ENCODE measurements at regions not wholly inside any gene's neighbourhood (a gene's known extent, or its start where the extent isn't known, plus 50 kb on each side); places are given as distances from the start of the nearest gene placed in this dataset.

- TF ChIP-seq CTCF (IDR thresholded peaks at IDR 0.05; ENCODE audit: low read depth, low read length, missing input control): no peak
- TF ChIP-seq EGR1 (IDR thresholded peaks at IDR 0.05; ENCODE audit: low read depth in 2 of 2): no peak
- no peak for TF ChIP-seq FOXA1 (IDR thresholded peaks at IDR 0.05)
- TF ChIP-seq YY1 (IDR thresholded peaks at IDR 0.05): no peak
- no peak for TF ChIP-seq RAD21 (IDR thresholded peaks at IDR 0.05)
- TF ChIP-seq ATF3 (IDR thresholded peaks at IDR 0.05): no peak
Measured at GRCh38 chr18:6505498-6505875, 90.8 kb upstream of the L3MBTL4 start (continued).

- H3K9ac ChIP-seq (ENCODE audit: low read depth in 1 of 2, low read length in 2 of 2): no peak overlapping the region
- 71% methylated on average over 7 of the region's 7 CpGs for WGBS
- H3K4me3 ChIP-seq (ENCODE audit: low read depth in 1 of 3, low read length in 3 of 3): no peak overlapping the region
- H3K36me3 ChIP-seq (ENCODE audit: control insufficient read depth in 4 of 4, insufficient read depth in 3 of 4, low read depth in 1 of 4, low read length in 3 of 4): no peaks in the 10 kb centered on the region
- peaks cover 0 to 5% (median 0%) of the 10 kb centered on the region in 4 donors for H3K27me3 ChIP-seq (ENCODE audit: control insufficient read depth in 4 of 4, insufficient read depth in 4 of 4, low read length in 3 of 4)
- no peaks in the 10 kb centered on the region for H3K9me3 ChIP-seq (ENCODE audit: control insufficient read depth in 4 of 4, low read length in 3 of 4)
- no peak for DNase-seq (ENCODE audit: low spot score)
- no peak for TF ChIP-seq EGR1 (IDR thresholded peaks at IDR 0.05; ENCODE audit: low read depth in 2 of 2)
- no peak for TF ChIP-seq ZBTB33 (IDR thresholded peaks at IDR 0.05)
- no peak for TF ChIP-seq HNF4G (IDR thresholded peaks at IDR 0.05)
- no peak for TF ChIP-seq HNF4A (conservative IDR thresholded peaks at IDR 0.05)
- TF ChIP-seq RXRA (IDR thresholded peaks at IDR 0.05): no peak
- TF ChIP-seq YY1 (IDR thresholded peaks at IDR 0.05): no peak
- no peak for TF ChIP-seq FOXA2 (IDR thresholded peaks at IDR 0.05)
- no peak for TF ChIP-seq GABPA (IDR thresholded peaks at IDR 0.05 in 1 of 2, conservative IDR thresholded peaks at IDR 0.05 in 1 of 2)
- TF ChIP-seq ATF3 (IDR thresholded peaks at IDR 0.05): no peak
- TF ChIP-seq JUND (IDR thresholded peaks at IDR 0.05): no peak
- no peak for TF ChIP-seq REST (IDR thresholded peaks at IDR 0.05)
- no peak for TF ChIP-seq SP1 (IDR thresholded peaks at IDR 0.05)
- TF ChIP-seq CTCF (IDR thresholded peaks at IDR 0.05; ENCODE audit: low read depth, low read length, missing input control): no peak
- H3K27ac ChIP-seq (ENCODE audit: low read depth in 1 of 2, low read length in 2 of 2): no peak overlapping the region
- no peaks in the 10 kb centered on the region for H3K4me1 ChIP-seq (ENCODE audit: control insufficient read depth in 4 of 4, insufficient read depth in 4 of 4, low read length in 3 of 4)
Measured at GRCh38 chr18:6509417-6509816, 94.7 kb upstream of the L3MBTL4 start.
